COR-L47 (cell line): ENCODE measurements at regions not wholly inside any gene's neighbourhood (a gene's known extent, or its start where the extent isn't known, plus 50 kb on each side); places are given as distances from the start of the nearest gene placed in this dataset.
"Not testable (repeated sequence)": the region's sequence is repeated elsewhere in the genome, so short reads cannot be mapped to it uniquely, and the experiment has no call there.

Source experiments
- DNase-seq: peaks from one replicate; lab custom pipeline; 2025; lab: John Stamatoyannopoulos, UW

DNA sequence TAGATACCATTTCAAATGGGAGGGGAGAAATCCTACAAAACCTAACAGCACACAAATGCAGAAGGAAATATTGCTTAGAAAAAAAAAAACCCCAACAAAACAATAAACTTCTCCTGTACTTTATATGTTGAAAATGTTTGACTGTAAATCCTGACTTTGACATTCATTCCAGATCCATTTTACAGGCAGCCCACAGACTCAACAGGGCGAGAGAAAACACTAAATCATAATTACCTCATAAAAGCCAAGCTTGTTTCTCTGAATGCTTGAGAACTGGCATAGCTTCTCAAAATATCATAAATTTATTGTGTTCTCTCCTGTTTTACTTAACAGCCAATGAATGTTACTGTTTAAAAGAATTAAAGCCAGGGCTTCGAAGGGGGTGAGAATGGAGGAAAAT lies 273.2 kb downstream of the CD83 start:
- no peak for DNase-seq

DNA sequence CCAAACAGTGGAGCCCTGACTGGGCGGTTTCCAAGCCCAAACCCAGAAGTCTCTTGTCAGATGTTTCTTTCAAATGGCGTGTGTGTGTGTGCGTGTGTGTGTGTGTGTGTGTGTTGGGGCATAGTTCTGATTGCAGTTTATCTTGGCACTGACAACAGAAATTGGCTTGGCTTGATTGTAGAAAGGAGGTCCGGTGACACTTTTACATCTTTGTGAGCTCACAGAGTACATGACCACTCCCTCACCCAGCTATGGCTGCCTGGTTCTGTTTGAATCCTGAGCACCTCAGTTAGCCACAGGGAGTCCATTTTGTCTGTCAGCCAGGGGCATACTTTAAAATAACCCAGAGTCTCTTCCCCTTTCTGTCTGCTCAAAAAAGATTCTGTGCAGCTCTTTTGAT lies 276.3 kb downstream of the CD83 start:
- no peak for DNase-seq

DNA sequence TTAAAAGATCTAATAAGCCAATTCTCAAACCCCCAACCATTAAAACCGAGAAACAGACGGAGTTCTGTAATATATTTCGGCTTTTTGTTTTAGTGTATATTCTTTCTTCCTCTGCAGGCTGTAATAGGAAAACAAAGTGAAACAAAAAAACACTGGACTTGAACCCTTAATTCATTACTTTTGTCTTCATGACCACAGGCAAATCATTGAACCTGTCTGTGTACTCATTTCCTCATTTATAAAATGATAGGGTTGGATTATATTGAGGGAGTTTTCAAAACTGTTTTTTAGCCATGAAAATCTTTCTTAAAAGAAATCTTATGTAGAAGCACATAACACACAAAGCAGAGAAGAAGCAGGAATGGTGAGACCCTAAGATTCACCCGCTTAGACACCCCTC lies 278.8 kb downstream of the CD83 start:
- no peak for DNase-seq

DNA sequence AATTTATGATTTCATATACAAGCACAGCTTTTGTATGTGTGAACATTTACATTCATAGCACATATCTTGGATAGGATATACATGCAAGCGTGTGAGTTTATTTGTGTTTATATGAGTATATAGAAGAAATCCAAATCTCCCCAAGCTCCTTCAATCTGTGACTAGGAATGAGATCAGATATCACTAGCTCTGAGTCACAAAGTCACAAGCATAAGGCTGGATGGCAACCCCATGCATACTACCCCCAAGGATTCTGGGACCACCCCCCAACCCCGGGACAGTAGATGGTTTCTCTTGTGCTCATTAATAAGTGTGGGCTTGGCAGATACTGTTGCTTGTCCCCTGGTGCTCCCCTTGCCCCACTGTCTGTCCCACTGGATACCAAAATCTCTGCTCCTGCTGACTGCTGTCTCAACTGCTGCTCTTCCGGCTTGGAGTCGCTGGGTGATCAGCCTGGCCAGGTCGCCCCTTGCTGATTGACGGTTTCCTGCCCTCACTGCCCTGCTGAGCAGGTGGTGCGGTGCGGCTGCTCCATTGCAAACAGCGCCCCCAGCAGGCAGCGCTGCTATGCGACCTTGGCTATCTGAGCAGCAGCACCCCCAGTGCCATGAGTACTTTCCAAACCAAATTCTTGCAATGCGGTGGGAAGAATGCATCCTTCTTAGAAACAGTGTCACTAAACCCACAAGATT lies 279.4 kb downstream of the CD83 start:
- DNase-seq = no peak

DNA sequence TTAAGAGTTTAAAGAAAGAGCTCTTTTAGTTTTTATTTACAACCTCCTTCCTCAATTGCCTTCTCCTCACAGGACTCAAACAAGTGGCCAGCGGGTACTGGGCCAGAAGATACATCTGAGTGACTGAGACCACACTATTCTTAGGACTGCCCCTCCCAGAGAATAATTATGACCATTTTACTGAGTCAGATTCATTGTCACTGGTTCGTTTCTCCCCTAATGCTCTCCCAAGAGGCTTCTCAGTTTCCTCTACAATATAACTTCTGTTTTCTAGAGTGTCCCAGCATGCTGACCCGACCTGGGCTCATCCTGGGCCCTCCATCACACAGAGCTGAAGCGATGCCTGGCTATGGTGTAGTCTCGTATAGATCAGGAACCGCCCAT lies 279.9 kb downstream of the CD83 start:
- no peak for DNase-seq

DNA sequence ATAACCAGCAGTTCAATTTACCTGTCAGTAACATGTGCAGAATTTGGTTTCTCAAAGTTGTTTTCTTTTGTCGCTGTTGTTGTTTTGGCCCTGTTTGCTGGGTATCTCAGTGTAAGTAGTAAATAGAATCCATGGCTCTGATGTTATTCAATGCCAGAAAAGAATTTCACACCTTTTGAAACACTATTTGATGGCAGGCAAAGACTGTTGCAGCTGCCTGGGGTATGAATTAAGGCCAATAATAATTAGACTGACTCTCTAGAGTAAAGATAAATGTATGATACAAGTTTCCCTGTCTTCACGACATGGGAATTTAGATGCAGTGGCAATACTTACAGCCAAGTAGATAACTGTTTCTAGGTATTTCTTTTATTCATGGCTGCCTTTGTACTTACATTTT lies 281.4 kb downstream of the CD83 start:
- DNase-seq = no peak

DNA sequence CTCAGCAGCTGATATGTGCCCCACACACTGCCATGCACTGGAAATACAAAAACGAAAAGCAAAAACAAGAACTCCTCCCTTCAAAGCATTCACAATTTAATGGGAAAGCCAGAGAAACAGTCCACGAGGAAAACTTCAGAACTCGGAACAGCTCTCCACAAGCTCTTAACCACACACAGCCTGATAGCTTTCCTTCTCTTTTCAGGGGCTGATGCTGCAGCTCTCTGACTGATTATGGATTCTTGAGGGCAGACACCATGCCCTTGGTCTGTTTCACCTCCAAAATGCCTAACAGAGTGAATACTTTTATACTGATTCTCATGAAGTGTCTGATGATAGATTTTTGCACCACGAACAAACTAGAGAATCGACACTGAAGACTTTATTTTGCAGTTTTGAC lies 282.1 kb downstream of the CD83 start:
- no peak for DNase-seq

DNA sequence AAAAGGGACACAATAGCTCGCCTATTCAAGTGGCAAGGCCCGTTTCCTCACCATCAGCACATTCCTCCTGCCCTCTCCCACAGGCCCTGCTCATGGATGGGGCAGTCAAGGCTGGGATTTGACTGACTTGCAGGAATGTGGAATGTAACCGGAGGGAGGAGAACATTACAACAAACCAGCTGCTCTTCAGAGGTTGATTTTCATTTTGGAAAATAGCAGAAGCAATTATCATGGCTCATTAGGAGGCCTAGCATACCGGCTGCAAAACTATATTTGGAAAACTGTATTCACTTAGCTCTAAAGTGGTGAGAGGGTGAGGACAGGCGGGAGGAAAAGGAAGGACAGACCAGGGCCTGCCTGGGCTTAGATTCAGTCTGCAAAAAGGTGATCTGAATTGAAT lies 283.7 kb downstream of the CD83 start:
- no peak for DNase-seq

DNA sequence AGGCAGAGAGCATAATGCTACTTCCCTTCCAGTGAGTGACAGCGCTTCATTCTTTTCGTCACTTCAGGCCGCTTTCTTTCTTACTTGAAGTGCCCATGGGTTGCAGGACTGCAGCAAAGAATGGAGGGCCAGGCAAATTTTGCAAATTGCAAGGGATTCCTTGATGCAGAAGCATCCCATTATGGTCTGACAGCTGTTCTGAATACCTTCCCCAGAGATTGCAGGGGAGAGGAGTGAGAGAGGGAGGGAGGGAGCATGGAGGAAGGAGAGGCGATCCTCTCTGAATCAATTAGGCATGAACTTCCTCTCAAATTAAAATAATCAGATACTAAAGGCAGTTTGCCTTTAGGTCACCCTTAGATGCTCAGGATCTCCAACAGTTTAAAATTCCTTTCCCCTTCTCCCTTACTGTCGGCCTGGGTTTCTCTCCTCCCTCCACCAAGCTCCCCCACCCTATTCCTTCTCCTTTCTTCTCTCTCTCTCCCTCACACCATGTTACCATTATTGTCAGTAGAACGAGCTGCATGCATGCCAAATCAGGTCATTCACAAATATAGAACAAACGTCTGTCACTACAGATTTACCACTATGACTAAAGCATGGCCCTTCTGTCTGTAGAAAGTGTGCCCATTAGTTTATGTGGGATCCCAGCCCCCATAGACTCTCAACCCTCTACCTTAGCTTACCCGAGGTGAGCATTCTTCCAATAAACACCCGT lies 289.2 kb downstream of the CD83 start:
- DNase-seq = peak; percentile 55

DNA sequence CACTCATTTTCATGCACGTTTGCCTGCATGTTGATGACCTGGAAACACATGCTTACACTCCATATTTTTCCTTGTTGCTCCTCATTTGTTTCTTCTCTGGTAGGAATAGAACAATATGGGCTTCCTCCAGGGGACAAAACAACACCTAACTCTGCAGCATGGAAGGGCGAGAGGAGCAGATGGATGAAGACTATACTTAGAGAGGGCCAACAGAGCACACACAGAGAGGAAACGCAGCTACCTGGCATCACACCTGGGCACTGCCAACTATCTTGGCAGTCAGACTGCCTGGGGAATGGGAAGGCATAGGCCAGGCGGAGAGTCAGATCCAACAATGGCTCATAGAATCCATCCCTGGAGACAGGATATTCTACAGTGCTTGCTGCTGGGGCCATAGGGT lies 290.9 kb downstream of the CD83 start:
- no peak for DNase-seq

DNA sequence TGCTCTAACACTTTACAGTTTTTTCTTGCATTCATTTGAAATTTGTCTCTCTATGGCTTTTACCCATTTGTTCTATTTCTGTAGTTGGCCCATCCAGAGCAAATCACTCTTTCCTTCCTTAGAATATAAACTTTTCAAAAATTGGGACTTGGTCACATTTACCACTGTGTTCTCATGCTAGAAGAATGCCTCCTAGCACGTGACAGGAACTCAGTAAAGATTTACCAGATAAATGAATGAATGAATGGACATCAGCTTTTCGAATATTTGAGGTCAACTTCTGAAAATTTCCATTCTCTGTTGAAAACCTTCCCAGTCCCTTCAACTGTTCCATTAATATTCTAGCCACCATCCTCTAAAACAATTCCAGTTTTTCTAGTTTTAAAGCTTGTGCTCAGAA lies 294.5 kb downstream of the CD83 start:
- DNase-seq = no peak

DNA sequence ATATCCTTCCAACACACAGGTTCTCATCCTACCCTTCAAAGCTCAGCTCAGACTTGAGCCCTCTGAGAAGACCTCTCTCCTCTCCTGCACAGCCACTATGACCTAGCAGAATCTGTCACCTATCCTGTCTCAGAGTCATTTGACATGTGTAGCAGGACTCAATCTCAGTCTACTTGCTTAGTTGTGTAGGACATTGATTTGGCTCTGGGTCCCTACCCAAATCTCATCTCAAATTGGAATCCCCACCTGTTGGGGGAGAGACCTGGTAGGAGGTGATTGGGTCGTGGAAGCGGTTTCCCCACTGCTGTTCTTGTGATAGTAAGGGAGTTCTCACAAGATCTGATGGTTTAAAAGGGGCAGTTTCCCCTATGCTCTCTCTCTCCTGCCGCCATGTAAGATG lies 297.9 kb downstream of the CD83 start:
- no peak for DNase-seq

DNA sequence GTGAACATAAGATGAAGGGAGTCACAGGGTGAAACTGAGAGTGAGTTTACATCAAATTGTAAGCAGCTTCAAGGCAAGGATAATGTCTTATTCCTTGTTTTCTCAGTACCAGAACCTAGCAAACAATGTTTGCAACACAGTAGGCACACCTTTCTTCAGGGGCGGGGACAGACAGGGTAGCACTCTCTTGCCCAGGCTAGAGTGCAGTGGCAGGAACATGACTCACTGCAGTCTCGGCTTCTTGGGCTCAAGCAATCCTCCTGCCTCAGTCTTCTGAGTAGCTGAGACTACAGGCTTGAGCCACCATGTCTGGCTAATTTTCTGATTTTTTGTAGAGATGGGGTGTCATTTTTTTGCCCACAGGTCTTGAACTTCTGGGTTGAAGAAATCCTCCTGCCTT lies 299.8 kb downstream of the CD83 start:
- DNase-seq = no peak

DNA sequence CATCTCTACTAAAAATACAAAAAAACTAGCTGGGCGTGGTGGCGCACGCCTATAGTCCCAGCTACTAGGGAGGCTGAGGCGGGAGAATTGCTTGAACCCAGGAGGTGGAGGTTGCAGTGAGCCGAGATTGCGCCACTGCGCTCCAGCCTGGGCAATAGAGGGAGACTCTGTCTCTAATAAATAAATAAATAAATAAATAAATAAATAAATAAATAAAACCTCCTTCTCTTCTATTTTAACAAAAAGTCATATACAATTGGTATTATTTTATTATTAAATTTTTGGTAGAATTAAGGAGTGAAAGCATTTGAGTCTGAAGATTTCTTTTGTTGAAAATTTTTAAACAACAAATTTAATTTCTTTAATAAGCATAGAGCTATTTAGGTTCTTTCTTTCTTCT lies 301.7 kb downstream of the CD83 start:
- DNase-seq = not testable (repeated sequence)

DNA sequence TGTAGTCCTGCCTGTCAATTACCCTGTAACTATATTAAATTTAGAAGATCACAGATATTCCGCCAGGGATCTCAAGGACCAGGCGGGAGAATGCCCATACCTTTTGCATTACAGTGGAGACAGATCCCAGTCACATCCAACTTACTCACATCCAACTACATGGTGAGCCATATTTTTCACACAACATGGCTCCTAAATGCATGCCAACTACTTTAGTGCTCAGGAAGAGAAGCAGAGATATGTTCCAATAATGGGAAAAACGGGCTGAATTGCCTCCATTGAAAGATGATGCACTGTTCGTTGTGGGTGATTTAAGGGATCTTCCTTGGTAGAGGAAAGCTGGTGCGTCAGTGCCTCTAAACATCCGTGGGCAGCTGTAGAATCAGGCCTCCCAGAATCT lies 304.5 kb downstream of the CD83 start:
- DNase-seq = no peak

DNA sequence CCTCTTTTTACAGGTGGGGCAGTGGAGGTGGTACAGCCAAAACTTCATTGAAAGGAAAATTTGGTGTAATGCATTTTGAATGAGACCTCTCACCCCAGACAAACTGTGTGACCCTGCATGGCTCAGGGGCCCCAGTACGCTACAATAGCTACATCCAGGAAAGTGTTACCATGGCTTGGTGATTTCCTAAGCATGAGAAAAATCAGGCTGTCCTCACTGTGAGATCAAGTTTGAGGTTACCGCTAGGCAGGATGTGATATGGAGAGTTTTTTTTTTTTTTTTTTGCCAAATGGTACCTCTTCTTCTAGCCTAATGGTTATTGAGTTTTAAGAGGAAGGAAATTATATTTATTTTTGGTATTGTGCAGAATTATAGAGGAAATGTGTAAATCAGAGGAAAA lies 305.3 kb downstream of the CD83 start:
- no peak for DNase-seq

DNA sequence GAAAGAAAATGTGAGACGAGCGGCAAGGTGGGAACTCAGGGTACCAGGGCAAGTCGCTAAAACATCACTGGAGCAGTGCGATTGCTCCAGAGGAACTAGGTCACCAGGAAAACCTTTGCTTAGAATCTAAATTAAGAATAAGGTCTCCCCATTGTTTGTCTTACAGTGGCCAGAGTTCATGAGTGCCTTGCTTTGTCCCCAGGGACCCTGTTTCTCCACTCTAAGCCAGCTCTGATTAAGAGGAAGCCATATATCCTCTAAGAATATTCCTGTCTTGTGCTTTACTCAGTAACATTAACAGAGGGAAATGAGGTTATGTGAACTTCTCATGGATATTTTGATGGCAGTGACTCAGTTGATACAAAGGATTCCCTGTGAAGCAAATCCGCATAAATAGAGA lies 305.8 kb downstream of the CD83 start:
- no peak for DNase-seq

DNA sequence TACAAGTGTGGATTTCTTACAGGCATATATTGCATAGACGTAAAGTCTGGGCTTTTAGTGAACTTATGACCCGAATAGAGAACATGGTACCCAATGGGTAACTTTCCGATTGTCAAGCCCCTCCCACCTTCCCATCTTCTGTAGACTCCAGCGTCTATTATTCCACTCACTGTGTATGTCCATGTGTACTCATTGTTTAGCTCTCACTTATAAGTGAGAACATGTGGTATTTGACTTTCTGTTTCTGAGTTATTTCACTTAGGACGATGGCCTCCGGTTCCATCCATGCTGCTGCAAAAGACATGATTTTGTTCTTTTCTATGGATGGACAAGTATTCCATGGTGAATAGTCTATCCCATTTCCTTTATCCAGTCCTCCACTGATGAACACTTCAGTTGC lies 306.4 kb downstream of the CD83 start:
- DNase-seq = no peak

DNA sequence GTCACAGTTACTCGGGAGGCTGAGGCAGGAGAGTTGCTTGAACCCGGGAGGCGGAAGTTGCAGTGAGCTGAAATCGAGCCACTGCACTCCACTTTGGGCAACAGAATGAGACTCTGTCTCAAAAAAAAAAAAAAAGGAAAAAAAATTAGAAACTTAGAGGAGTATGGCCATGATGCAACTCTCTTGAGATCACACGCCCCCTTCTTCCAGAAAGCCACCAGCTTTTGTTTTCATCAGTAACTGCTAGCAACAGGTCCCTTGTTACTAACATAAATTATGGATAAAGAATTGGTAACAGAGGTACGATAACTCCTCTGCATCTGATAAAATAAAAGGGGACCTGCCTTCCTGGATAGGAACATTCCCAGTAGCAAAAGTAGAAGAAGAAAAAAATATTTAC lies 308.2 kb downstream of the CD83 start:
- no peak for DNase-seq

DNA sequence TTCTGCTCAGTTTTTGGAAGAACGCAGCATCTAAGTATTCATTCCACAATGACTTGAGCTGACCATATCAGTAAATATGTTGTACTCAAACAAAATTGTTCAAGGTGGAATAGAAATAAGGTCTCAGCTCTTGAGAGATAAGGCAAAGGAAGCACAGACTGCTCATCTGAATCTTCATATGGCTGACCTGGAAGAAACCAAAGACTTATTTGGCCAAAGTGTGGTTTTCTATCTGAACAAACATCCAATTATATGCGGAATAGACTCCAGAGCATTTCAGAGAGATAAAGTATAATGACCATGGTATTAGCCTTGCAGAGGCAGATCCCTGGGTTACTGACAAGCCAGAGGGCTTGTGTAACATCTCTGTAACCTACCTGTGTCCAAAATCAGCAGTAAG lies 308.7 kb downstream of the CD83 start:
- no peak for DNase-seq

DNA sequence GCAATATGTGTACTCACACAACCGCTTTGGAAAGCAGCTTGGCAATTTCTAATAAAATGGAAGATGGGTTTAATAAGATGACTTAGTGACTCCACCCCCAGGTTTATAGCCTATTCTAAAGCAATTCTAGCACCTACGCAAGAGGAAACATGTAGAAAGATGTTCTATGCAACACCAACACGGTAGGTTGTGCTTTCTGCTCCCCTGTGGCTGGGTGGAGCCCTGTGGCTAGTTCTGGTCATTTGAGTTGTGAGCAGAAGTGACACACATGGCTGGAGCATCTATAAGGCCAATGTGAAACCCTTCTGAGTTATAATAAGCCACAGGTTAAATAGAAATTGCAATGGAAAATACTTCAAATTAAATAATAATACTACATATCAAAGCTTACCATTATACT lies 310.7 kb downstream of the CD83 start:
- no peak for DNase-seq

DNA sequence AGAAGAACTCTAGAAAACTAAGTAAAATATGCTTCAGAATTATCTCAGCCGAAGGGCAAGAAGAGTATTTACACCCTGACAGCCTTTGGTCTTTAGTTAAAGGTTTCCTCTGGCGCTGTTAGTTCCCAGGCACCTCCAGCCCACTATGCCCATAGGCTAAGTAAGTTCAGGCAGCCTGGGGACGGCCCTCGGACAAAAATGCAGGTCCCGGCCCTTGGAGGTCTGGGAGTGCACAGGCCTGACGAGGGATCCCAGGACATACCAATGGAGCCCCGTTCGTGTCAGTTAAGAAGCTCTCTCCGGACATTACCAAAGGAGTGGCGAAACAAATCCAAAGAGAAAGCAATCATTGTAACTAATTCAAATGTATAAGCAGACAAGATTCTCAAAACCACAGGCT lies 311.8 kb downstream of the CD83 start:
- no peak for DNase-seq

DNA sequence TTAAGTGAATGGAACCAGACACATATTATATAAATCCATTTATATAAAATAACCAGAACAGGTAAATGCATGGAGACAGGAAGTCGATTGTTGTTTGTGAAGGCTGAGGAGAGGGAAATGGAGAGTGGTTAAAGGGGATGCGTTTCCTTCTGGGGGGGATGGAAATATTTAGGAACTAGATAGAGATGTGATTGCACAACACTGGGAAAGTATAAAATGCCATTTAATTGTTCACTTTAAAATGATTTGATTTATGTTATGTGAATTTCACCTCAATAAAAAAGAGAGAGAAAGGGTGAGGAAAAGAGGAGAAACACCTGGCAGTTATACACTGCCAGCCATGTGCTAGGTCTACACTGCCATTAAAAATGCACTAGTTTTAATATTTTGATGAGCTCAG lies 312.6 kb downstream of the CD83 start:
- DNase-seq = no peak
